Bronchial epithelial cell (primary cell): ENCODE measurements at regions not wholly inside any gene's neighbourhood (a gene's known extent, or its start where the extent isn't known, plus 50 kb on each side); places are given as distances from the start of the nearest gene placed in this dataset.

Experiments
- DNase-seq: peaks from one replicate; pipeline ENCODE4 v3.0.0-alpha.2; 2010; ENCODE audit warnings: low read depth
- FAIRE-seq: peaks from 2 replicates; lab custom pipeline; 2011; peaks lifted over from hg19 to GRCh38; lab: Jason Lieb, UNC
- H3K27me3 ChIP-seq: 2 replicates; pipeline ENCODE4 v1.5.1; 2011; ENCODE audit warnings: low read length; ENCODE audit not compliant: control insufficient read depth, insufficient read depth
- H3K36me3 ChIP-seq: 2 replicates; pipeline ENCODE4 v1.5.1; 2011; ENCODE audit warnings: low read length; ENCODE audit not compliant: control insufficient read depth, insufficient read depth
- H3K4me3 ChIP-seq: 2 replicates; pipeline ENCODE4 v1.5.1; 2011; ENCODE audit warnings: mild to moderate bottlenecking, low read depth, low read length, control low read depth
- CTCF ChIP-seq: IDR thresholded peaks from 2 replicates; pipeline ENCODE4 v1.5.1; 2011; ENCODE audit warnings: mild to moderate bottlenecking, moderate library complexity, low read length, control low read depth, inconsistent platforms; ENCODE audit not compliant: insufficient read depth, severe bottlenecking

- no peak for DNase-seq
- FAIRE-seq: peak; percentile 70
- H3K36me3 ChIP-seq: no peaks in the 10 kb centered on the region
- H3K27me3 ChIP-seq: peaks cover 1% of the 10 kb centered on the region
- H3K4me3 ChIP-seq: no peak overlapping the region
- TF ChIP-seq CTCF: no peak
Measured at GRCh38 chr15:93614386-93615104, 525.5 kb upstream of the RGMA start.

GRCh38 chr15:93613386-93613785, 524.4 kb upstream of the RGMA start:
- Histone ChIP-seq H3K27me3 (no peaks in the 10 kb centered on the region), H3K4me3 (no peak overlapping the region), H3K36me3 (no peaks in the 10 kb centered on the region)
- DNase-seq: no peak
- FAIRE-seq: no peak
- TF ChIP-seq CTCF: no peak

GRCh38 chr15:93612953-93613352, 523.9 kb upstream of the RGMA start:
- TF ChIP-seq CTCF: no peak
- Histone ChIP-seq H3K27me3 (no peaks in the 10 kb centered on the region), H3K4me3 (no peak overlapping the region), H3K36me3 (no peaks in the 10 kb centered on the region)
- no peak for DNase-seq
- FAIRE-seq: no peak

GRCh38 chr15:93610944-93611343, 521.9 kb upstream of the RGMA start:
- Histone ChIP-seq H3K36me3 (no peaks in the 10 kb centered on the region), H3K4me3 (no peak overlapping the region), H3K27me3 (no peaks in the 10 kb centered on the region)
- DNase-seq (peak; percentile 24), FAIRE-seq (no peak)
- TF ChIP-seq CTCF: no peak

- no peak for FAIRE-seq
- no peak overlapping the region for H3K4me3 ChIP-seq
- TF ChIP-seq CTCF: no peak
Measured at GRCh38 chr15:93608643-93609148, 519.7 kb upstream of the RGMA start.

GRCh38 chr15:93603550-93603949, 514.5 kb upstream of the RGMA start:
- TF ChIP-seq CTCF: no peak
- FAIRE-seq: no peak
- H3K36me3 ChIP-seq: no peaks in the 10 kb centered on the region
- no peak overlapping the region for H3K4me3 ChIP-seq
- DNase-seq: no peak
- H3K27me3 ChIP-seq: no peaks in the 10 kb centered on the region

More at GRCh38 chr15:93608643-93609148, 519.7 kb upstream of the RGMA start:
- H3K36me3 ChIP-seq: no peaks in the 10 kb centered on the region
- no peaks in the 10 kb centered on the region for H3K27me3 ChIP-seq
- no peak for DNase-seq
